Breast epithelium (tissue), 4 donors: ENCODE measurements at regions not wholly inside any gene's neighbourhood (a gene's known extent, or its start where the extent isn't known, plus 50 kb on each side); places are given as distances from the start of the nearest gene placed in this dataset.

Experiments used
- DNase-seq, 2 donors: peaks; one replicate each; pipeline ENCODE4 v3.0.0-alpha.2; 2019; ENCODE audit warnings: low spot score in 2 of 2
- H3K27ac ChIP-seq, 2 donors: fragments of 200-600 bp; sonication (generic) in 1 of 2; one replicate each; pipeline ENCODE4 v1.5.1; 2016 to 2019; ENCODE audit warnings: mild to moderate bottlenecking in 1 of 2
- H3K27me3 ChIP-seq, 2 donors: fragments of 200-600 bp; sonication (generic) in 1 of 2; one replicate each; pipeline versions ENCODE4 v1.5.1 to v1.6.0; 2017 to 2019; ENCODE audit warnings: control low read depth in 1 of 2, mild to moderate bottlenecking in 1 of 2
- H3K36me3 ChIP-seq: fragments of 200-600 bp; one replicate; pipeline ENCODE4 v1.5.1; 2019
- H3K4me1 ChIP-seq, 2 donors: fragments of 200-600 bp; sonication (generic); one replicate each; pipeline ENCODE4 v1.5.1; 2016 to 2019; ENCODE audit warnings: control low read depth in 1 of 2
- H3K4me3 ChIP-seq, 3 donors: fragments of 200-600 bp; sonication (generic); 1 replicate in 2 of 3; 2 replicates in 1 of 3; pipeline ENCODE4 v1.5.1; 2016 to 2019; ENCODE audit warnings: mild to moderate bottlenecking in 3 of 3, moderate library complexity in 2 of 3
- H3K9me3 ChIP-seq, 2 donors: fragments of 200-600 bp; sonication (generic) in 1 of 2; one replicate each; pipeline ENCODE4 v1.5.1; 2016 to 2019; ENCODE audit warnings: control low read depth in 1 of 2
- CTCF ChIP-seq, 3 donors: fragments of 450-650 bp; IDR thresholded peaks; one replicate each; pipeline ENCODE4 v1.5.1; 2016 to 2017; ENCODE audit warnings: antibody characterized with exemption in 3 of 3, mild to moderate bottlenecking in 3 of 3, moderate library complexity in 3 of 3
- POLR2A ChIP-seq: fragments of 450-650 bp; IDR thresholded peaks from one replicate; pipeline ENCODE4 v1.6.1; 2016; ENCODE audit warnings: antibody characterized with exemption, mild to moderate bottlenecking, moderate library complexity
- POLR2AphosphoS5 ChIP-seq, 3 donors: sonication (generic); formaldehyde crosslinking; IDR thresholded peaks; one replicate each; pipeline ENCODE4 v1.6.1; 2017; ENCODE audit warnings: antibody characterized with exemption in 3 of 3
- intact Hi-C: fragments of 100-400 bp; cut with DNase I; formaldehyde crosslinking; loops from one replicate; pipeline ENCODE4 v1.15.1; 2023; ENCODE audit warnings: low total_unique reads

GRCh38 chr6:126174697-126175096 lies 165.2 kb upstream of the CENPW start:
- DNase-seq, result no peak
- no peaks in the 10 kb centered on the region for H3K27me3 ChIP-seq
- intact Hi-C loops, result no loop called here
- H3K4me1 ChIP-seq, result no peaks in the 10 kb centered on the region
- H3K4me3 ChIP-seq, result no peak overlapping the region
- TF ChIP-seq POLR2AphosphoS5 (IDR thresholded peaks at IDR 0.05) (no peak), CTCF (IDR thresholded peaks at IDR 0.05) (no peak), POLR2A (no peak)
- H3K36me3 ChIP-seq, result no peaks in the 10 kb centered on the region
- H3K27ac ChIP-seq, result no peak overlapping the region
- H3K9me3 ChIP-seq, result no peaks in the 10 kb centered on the region

- DNase-seq, result no peak
- H3K27me3 ChIP-seq, result no peaks in the 10 kb centered on the region
- no peak overlapping the region for H3K4me3 ChIP-seq
- no peaks in the 10 kb centered on the region for H3K9me3 ChIP-seq
- no peaks in the 10 kb centered on the region for H3K36me3 ChIP-seq
- H3K27ac ChIP-seq, result no peak overlapping the region
- TF ChIP-seq POLR2A, result no peak
- no peak for TF ChIP-seq CTCF (IDR thresholded peaks at IDR 0.05)
- TF ChIP-seq POLR2AphosphoS5 (IDR thresholded peaks at IDR 0.05), result no peak
- no peaks in the 10 kb centered on the region for H3K4me1 ChIP-seq
- intact Hi-C loops, result no loop called here
Observed at GRCh38 chr6:126175251-126175650, 164.7 kb upstream of the CENPW start.

GRCh38 chr6:126176282-126176681 lies 163.6 kb upstream of the CENPW start:
- no peak overlapping the region for H3K27ac ChIP-seq
- H3K27me3 ChIP-seq, result no peaks in the 10 kb centered on the region

GRCh38 chr6:126180585-126180984 lies 159.3 kb upstream of the CENPW start:
- peak in 1 of 2 donors; percentile 20 for DNase-seq
- intact Hi-C loops, result no loop called here
- TF ChIP-seq POLR2AphosphoS5 (IDR thresholded peaks at IDR 0.05) (no peak), POLR2A (no peak), CTCF (IDR thresholded peaks at IDR 0.05) (no peak)

More at GRCh38 chr6:126176282-126176681, 163.6 kb upstream of the CENPW start:
- Histone ChIP-seq H3K36me3 (no peaks in the 10 kb centered on the region), H3K9me3 (no peaks in the 10 kb centered on the region), H3K4me1 (no peaks in the 10 kb centered on the region), H3K4me3 (no peak overlapping the region)
- intact Hi-C loops, result no loop called here
- no peak for DNase-seq
- no peak for TF ChIP-seq POLR2A
- no peak for TF ChIP-seq CTCF (IDR thresholded peaks at IDR 0.05)
- TF ChIP-seq POLR2AphosphoS5 (IDR thresholded peaks at IDR 0.05), result no peak

GRCh38 chr6:126181173-126181741 lies 158.7 kb upstream of the CENPW start:
- Histone ChIP-seq H3K27me3 (no peaks in the 10 kb centered on the region), H3K27ac (peak overlapping the region; percentile 20 to 70), H3K36me3 (no peaks in the 10 kb centered on the region), H3K9me3 (no peaks in the 10 kb centered on the region), H3K4me3 (no peak overlapping the region), H3K4me1 (no peaks in the 10 kb centered on the region)
- intact Hi-C loops, result no loop called here
- DNase-seq, result no peak
- TF ChIP-seq POLR2AphosphoS5 (IDR thresholded peaks at IDR 0.05) (no peak), POLR2A (no peak), CTCF (IDR thresholded peaks at IDR 0.05) (no peak)

More at GRCh38 chr6:126180585-126180984, 159.3 kb upstream of the CENPW start:
- no peaks in the 10 kb centered on the region for H3K4me1 ChIP-seq
- no peaks in the 10 kb centered on the region for H3K27me3 ChIP-seq
- no peaks in the 10 kb centered on the region for H3K36me3 ChIP-seq
- no peaks in the 10 kb centered on the region for H3K9me3 ChIP-seq
- peak overlapping the region; percentile 8 to 33 for H3K27ac ChIP-seq
- no peak overlapping the region for H3K4me3 ChIP-seq
